ENCODE measurements at regions not wholly inside any gene's neighbourhood (a gene's known extent, or its start where the extent isn't known, plus 50 kb on each side); places are given as distances from the start of the nearest gene placed in this dataset.

DNA sequence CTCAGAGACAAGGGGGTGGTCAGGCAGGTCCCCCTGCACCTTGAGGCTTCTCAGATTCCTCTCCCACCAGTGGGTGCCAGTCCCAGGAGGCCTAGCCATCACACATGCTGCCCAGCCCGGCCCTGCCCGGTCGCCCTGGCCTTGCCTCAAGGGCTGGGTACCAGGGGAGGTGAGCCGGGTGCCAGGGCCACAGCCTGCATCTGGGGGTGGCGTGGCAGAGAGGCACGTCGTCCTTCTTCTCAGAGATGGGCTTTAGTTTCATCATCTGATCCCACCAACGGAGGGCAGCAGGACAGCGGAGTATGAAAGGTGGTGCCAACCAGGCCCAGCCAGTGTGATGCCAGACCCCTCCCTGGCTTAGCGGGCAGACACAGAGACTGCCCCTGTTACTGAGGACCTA, 161.7 kb downstream of the TFCP2L1 start:
- no peak for DNase-seq

GRCh38 chr2:121124330-121124729, 160.7 kb downstream of the TFCP2L1 start:
- DNase-seq: no peak

DNA sequence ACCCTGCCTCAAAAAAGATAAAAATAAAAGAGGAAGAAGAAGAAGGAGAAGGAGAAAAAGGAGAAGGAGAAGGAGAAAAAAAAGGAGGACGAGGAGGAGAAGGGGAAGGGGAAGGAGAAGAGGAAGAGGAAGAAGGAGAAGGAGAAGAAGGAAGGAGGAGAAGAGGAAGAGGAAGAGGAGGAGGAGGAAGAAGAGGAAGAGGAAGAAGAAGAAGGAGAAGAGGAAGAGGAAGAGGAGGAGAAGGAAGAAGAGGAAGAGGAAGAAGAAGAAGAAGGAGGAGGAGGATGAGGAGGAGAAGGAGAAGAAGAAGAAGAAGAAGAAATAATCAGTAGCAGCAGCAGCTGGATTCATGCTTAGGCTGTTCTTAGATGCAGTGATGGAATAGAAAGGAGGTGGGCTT, 159.7 kb downstream of the TFCP2L1 start:
- DNase-seq: no peak

DNA sequence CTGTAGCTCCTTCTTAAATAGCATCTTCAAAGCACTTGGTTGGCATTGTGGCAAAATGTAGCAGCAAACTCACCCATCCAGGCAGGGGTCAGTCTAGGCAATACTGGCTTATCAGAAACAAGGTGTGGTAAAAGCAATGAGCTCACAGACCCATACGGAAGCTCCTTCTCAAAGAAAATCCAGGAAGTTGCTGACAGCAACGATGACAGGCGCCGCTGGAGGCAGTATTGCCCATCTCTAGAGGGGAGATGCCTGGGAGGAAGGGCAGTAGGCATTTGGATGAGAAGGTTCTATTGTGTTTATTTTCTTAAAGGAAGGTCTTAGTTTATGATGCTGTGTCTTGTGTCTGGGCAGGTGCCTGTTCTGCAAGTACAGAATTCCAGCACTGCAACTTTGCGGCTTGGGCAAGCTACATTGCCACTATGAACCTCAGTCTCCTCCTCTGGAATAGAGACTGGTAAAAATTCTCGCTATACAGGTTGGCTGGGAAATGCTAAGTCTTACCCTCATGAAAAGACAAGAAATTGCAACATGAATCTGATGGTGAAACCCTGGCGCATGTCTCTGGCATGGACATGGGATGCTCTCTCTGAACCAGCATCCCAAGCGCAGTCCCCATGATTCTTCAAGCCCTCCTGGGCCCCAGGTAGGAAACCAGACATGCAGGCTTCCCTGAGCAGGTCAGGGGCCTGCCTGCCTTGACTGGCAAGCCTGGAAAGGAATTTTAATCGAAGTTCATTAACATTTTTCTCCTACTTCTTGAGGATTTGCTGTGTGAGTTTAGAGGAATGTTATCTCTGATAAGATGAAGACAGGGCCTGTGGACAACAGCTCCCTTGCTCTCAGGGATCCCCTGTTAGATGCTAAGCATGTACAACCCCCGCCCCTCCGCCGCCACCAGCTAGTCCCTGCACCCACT, 156.0 kb downstream of the TFCP2L1 start:
- no peak for DNase-seq

DNA sequence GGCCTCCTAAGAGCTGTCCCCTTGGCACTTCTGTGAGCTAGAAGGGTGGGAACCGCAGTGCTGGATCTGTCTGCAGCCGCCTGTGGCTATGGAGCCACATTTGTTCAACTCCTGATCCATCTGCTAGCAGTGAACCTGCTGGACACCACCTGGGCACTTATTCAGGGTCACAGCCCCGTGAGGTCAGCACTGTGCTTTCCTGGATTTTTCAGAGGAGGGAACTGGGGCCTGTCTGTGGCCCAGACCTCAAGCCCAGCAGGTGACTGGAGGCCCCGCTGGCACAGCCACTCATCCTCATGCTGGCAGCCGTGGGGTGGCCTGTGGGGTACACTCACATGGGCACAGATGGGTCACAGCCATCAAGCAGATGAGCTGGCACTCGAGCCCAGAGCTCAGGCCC, 155.3 kb downstream of the TFCP2L1 start:
- DNase-seq: no peak

GRCh38 chr2:121130301-121130850, 154.6 kb downstream of the TFCP2L1 start:
- DNase-seq: no peak

DNA sequence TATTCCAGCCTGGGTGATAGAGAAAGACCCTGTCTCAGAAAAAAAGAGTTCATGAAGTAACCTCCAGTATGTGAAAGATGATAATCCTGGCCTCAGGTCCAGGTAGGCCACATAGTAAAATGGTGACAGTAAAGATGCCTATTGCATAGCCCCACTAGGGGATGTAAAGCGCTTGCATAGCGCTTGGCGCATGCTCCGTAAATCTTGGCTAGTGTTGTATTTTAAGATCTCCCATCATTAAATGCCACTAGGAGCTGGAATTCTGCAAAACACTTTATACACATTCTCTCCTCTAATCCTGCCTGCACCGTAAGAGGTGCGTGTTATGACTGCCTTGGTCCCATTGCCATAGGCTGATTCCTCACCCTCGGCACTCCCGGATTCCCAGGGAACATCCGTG, 153.6 kb downstream of the TFCP2L1 start:
- no peak for DNase-seq

- DNase-seq: no peak
These were observed 152.8 kb downstream of the TFCP2L1 start for GRCh38 chr2:121132054-121132761.

DNA sequence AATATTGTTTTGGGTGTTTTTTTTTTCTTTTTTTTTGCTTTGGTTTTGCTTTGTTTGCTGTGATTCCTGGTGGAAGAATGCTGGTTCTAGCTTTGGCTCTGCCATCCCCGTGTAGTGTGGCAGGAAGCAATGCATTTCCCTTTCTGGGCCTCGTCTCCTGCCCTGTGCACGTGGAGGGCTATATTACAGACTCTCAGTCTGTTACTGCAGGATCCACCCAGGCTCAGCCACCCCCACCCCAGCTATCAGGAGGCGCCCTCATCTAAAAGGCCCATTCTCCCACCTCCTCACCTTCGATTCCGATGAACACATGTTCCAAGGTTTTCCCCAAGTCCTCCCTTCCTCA, 152.3 kb downstream of the TFCP2L1 start:
- DNase-seq: no peak

- DNase-seq: no peak
These were observed 151.3 kb downstream of the TFCP2L1 start for GRCh38 chr2:121133551-121134319.

DNA sequence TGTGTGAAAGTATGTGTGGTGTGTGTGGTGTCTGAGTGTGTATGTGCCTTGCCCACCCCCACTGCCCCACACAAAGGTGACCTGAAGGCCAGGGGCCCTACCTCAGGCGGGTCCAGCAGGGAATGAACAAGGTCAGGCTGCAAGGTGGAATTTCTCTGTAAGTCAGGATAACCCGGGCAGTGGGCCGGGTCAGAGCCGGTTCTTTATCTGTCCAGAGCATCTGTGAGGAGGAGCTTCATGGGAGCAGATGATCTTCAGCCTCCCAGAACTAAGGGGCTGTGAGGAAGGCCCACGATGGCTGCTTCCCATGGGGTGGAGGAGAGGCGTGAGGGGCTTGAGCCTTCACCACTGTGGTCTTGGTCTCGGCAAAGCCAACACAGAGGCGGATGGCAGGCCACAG, 150.3 kb downstream of the TFCP2L1 start:
- DNase-seq: no peak

- DNase-seq: no peak
These were observed 149.7 kb downstream of the TFCP2L1 start for GRCh38 chr2:121135168-121135853.

DNA sequence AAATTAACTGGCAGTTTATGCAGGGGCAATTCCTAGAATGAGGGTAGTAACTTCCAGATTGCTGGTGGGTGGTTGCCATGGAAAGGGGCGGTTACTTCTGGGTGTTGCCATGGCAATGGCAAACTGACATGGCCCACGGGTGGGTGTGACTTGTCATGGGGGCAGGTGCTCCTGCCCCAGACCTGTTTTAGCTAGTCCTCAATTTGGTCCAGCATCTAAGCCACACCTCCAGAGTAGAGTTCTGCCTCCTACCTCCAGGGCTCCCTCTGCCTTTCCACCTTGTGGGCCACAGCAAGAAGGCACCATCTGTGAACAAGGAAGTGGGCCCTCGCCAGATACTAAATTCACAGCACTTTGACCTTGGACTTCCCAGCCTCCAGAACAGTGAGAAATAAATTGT, 148.7 kb downstream of the TFCP2L1 start:
- no peak for DNase-seq

- DNase-seq: no peak
These were observed 147.4 kb downstream of the TFCP2L1 start for GRCh38 chr2:121137571-121137970.

DNA sequence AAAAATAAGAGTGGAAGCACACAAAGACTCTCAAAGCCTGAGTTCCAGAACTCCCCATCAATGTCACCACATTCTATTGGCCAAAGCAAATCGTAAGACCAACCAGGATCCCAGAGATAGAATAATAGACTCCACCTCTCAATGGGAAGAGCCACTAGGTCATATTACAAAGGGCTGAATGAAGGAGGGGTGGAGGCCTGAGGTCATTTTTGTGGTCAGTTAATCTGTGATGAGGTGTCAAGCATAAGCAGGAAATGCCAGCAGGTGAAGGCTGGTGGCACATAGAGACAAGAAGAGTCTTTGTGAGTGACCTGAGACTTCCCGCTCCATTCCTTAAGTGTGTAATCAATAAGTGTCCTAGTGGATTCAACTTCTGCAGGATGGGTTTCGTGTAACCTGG, 144.3 kb downstream of the TFCP2L1 start:
- DNase-seq: no peak

DNA sequence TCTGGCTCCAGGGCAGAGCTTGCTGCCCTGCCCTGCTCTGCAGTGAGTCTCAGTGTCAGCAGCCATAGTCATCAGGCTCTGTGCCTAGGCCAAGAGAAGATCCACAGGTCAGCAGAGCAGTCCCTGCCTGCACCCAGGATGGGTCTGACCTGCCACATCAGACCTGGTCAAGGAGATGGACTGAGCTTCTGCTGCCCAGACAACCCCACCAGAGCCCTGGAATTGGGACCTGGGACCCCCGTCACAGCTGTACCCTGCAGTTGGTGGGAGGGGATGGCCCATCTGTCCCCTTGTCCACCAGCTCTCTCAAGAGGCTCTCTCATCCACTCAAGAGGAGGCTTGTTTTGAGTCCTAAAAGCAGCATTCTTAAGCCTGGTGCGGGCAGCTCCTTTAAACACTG, 142.6 kb downstream of the TFCP2L1 start:
- DNase-seq: no peak

- no peak for DNase-seq
These were observed 140.9 kb downstream of the TFCP2L1 start for GRCh38 chr2:121144111-121144510.

DNA sequence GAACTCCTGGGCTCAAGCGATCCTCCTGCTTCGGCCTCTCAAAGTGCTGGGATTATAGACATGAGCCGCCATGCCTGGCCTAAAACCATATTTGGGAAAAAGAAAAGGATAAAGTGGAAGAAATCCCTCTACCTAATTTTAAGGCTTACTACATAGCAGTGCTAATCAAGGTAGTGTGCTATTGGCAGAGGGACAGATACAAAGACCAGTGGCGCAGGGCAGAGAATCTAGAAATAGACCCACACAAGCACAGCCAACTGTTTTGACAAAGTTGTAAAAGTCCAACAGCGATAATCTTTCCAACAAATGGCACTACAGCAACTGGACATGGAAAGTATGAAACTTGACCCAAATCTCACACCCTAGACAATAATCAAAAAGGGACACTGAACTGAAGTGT, 138.4 kb downstream of the TFCP2L1 start:
- no peak for DNase-seq

GRCh38 chr2:121147766-121148165, 137.2 kb downstream of the TFCP2L1 start:
- DNase-seq: no peak

DNA sequence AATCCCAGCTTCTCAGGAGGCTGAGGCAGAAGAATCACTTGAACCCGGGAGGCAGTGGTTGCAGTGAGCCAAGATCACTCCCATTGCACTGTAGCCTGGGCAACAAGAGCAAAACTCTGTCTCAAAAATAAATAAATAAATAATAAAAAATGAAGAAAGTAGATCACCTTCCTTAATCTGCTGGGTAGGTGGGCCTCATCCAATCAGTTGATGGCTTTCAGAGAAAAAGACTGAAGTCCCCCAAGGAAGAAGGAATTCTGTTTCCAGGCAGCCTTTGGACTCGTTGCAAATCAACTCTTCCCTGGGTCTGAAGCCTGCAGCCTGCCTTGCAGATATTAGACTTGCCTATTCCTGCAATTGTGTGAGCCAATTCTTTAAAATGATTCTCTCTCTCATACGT, 136.5 kb downstream of the TFCP2L1 start:
- DNase-seq: no peak

DNA sequence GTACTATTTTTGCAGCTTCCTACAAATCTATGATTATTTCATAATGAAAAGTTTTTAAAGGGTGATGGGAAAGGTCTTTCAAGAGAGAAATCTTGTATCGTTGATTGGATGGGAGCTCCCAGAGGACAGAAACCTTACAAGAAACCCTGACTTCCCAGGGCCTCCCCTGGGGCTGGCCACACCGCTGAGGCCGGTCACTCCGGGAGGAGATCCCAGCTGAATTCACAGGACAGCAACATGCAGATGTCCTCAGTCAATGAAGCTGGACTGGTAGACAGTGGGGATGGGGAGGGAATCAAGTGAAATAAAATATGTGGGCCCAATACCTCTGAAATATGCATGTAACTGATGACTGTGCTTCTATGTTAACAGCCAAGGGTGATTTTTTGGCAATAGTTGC, 135.6 kb downstream of the TFCP2L1 start:
- DNase-seq: no peak

DNA sequence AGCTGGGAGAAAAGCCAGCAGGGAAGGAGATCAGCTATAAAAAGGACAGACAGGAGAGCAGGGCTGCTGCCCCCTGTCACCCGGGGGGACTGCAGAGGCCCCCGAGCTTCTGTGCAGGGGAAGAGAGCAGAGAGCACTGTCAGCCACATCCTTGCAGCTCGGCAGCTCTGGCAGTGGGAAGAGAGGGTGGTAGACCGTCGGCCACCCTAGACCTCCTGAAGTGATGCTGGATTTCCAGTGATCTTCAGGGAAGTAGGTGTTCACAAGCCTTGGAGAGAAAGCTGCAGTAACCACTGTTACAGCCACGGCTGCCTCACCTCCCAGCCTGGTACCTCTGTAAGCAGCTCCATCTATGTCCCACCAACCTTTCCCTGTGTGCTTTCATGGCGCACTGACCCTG, 134.9 kb downstream of the TFCP2L1 start:
- DNase-seq: no peak

DNA sequence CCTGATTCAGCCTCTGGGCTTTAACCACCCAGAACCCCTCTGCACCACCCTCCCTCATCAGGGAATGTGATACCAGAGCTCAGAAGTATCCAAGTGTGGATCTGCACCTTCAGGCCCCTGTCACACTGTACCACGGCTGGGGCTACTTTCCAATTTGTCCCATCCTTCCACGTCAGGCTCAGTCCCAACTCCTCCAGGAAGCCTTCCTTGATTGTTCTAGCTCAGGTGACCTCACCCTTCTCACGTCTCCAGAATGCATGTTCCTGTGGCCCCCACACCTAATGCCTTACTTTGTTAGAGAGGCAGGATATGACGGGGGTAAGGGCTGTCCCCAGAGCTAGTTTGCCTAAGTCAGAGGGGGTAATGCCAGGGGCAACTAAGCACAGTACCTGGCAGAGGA, 134.3 kb downstream of the TFCP2L1 start:
- no peak for DNase-seq

All from NCI-H1092 treated with DMSO at 0.1 percent for 48 hours (cell line).